ENCODE measurements at regions not wholly inside any gene's neighbourhood (a gene's known extent, or its start where the extent isn't known, plus 50 kb on each side); places are given as distances from the start of the nearest gene placed in this dataset.
"Not testable (repeated sequence)": the region's sequence is repeated elsewhere in the genome, so short reads cannot be mapped to it uniquely, and the experiment has no call there.

DNA sequence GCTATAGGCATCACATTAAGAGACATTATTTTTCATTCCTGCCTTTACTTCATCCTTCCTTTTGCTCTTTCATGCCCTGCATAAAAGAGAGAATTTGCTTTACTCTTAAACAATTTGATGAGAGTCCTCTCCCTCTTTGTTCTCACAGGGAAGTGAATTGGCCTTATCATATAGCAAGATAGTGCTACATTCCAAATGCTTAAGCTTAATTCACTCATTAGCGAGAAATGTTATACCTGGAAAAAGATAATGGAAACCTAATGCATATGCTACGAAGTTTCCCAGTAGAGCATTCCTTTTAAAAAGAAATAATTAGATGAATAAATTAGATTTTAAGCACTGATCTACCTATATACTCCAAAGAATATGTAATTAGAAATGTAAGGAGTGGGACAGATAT is 798.8 kb downstream of the C12orf50 start:
- DNase-seq: no peak

DNA sequence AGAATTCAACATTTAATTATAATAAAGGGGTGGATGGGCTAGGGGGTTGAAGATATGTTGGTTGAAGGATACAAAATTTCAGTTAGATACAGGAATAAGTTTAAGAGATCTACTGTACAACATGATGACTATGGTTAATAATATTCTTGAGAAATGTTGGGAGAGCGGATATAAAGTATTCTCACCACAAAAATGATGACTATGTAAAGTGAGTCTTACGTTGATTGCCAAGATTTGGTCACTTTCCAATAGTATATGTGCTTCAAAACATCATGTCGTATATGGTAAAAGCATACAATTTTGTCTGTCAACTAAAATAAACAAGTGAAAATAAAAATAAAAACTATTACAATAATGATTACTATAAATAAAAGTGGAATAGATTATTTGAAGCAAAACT is 802.0 kb downstream of the C12orf50 start:
- DNase-seq: no peak

DNA sequence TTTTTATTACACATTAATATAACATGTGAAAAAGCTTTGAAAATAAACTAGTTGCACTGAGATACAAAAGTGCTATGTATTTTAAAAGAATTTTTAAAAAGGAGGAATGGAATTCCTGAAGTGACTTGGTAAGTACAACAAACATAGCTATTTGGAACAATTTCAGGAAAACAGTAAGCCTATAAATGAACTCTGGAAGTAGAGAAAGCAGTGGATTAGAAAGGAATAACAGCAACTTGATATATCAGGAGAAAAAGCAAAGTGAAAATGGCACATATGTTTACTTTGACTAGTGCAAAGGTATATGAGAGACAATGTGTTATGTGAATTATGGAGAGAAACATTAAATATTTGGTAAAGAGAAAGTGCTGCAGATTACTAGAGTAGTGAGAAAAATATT is 811.7 kb downstream of the C12orf50 start:
- DNase-seq: no peak

DNA sequence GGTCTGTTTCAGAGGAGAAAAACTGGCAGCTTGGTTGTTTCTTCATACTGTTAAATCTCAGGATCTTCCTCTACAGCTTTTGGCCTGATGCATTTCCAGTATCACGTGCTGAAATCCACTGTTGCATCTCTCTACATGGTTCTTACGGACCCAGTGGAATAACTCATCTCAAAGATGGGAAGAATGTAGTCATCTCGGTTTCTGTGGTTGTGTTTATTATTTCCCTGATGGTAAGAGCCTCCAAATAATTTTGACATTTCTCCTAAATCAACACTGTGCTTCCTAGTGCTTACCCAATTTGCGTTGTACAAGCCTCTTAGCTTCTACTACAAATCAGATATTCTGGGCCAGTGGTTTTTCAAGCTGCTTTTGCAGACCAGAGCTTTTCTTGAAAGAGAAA is 812.8 kb downstream of the C12orf50 start:
- DNase-seq: no peak

DNA sequence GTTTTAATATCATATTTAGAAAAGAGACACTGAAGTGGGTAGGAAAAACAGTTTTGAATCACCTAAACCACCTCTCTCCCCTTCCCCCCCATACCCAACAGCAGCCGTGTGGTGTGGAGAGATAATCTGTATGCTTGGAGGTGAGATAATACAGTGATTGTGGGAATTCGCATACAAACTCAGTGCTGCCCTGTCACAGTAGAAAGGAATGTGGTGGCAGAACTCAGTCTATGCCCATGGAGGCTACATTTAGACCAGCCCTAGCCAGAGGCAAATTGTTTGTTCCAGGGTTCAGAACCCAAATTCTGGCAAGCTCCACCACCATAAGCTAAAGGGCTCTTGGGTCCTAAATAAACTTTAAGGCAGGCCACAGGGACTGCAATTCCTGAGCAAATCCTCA is 827.0 kb downstream of the C12orf50 start:
- DNase-seq: no peak

DNA sequence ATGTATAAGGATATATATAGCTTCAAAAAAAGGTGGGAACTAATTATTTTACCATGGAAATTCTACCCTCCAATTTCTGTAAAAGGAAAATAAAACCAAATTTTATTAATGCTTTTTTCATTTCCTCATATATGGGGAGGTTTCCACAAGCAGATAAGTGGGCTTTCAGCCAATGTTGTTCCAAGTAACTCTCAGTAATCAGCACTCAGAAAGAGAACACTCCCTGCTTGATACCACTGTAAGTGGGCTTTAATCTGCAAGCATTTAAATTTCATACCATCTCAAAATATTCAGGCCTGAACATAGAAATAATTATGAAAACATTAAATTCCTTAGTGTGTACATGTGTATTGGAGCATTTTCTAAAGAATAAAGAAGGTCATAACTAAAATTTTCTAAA is 827.6 kb downstream of the C12orf50 start:
- peak; percentile 10 for DNase-seq

DNA sequence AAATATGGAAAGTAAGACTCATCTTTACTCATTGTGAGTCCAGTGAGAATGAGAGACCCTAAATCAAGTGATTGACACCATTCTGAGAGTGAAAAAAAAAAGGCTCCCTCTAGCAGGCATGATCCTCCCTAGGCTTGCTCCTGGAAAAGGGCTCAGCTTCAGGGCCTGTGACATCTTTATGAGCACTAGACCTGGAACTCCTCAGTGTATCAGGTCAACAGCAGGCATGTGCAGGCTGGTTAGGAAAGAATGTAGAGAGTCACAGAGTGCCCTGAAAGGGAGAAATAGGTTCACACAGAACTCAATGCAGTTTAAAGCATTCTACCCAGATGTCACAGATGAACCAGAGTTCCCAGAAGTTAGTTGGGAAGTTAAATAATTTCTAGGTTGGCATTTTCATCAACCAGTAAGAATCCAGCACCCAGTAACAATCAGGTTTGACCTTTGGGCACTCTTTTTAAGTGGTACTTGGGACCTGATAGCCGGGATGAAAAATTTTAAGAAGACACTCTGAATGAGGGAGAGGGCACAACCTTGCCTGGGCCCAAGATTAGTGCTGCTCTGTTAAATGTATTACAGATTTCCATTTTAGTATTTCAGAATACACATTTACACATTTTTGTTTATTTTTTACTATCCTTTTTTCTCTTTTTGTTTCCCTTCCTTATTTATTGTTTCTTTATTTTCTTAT is 828.8 kb downstream of the C12orf50 start:
- no peak for DNase-seq

DNA sequence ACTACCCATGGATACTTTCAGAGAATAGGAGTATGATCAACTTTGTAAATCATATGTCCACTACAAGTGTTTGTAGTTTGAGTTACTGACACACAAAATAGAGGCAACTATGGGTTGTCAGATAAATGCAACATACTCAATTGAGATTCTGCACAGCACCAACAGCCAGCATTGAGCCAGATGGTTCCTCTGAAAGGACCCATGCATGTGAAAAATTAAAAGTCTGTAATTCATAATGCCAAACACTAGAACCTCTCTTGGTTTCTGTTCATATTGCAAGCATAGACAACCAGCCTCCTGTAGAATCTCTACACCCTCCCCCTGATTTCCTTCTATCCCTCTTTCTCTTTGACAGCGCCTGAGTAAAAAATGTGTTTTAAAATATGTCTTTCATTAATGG is 831.0 kb downstream of the C12orf50 start:
- DNase-seq: no peak

DNA sequence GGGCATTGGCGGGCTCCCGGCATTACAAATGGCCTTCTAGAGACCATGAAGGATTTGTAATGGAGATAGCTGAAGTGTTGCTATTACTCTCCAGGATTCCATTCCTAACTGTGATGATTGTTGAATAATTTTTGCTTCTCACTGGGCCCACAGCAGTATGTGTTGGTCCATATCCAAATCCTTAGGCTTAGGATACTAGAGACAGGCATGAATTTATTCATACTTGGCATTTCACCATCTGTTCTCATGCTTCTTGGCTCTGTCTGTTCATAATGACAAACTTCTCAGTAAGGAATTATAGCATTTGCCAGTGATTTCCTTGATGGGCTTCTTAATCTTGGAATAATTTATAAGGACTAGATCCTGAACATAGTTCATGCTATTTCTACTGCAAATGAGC is 832.9 kb downstream of the C12orf50 start:
- DNase-seq: no peak

DNA sequence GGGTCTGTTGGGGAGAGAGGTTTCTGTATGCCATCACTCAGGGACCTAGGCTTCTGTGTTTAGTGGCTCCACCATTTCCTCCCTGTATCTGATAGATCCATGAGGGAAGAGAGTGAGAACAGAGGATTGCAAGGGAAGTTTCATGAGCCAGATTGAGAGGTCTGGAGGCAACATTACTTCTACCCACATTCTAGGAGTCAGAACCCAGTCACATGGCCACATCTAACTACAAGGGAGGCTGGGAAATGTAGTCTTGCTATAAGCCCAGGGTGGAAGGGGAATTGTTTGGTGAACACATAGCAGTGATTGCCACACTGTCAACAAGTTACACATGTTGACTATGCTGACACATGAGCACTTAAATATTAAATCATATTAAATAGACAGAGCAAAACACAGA is 834.8 kb downstream of the C12orf50 start:
- DNase-seq: not testable (repeated sequence)

DNA sequence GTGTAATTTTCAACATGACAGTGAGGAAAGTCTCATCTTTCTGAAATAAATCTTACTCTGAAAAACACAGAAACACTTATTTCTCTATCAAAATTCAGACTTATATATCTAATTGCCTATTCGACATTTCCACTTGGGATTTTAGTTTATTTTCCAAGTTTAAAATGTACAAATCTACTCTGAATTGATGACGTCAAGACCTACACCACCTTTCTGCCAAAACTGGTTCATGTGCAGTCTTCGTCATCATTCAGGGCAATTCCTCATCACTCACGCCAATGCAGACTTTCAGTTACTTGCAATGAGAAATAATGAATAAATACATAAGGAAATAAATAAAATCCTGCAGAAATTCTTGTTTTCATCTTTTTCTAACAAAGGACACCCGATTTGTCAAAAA is 843.8 kb downstream of the C12orf50 start:
- no peak for DNase-seq

DNA sequence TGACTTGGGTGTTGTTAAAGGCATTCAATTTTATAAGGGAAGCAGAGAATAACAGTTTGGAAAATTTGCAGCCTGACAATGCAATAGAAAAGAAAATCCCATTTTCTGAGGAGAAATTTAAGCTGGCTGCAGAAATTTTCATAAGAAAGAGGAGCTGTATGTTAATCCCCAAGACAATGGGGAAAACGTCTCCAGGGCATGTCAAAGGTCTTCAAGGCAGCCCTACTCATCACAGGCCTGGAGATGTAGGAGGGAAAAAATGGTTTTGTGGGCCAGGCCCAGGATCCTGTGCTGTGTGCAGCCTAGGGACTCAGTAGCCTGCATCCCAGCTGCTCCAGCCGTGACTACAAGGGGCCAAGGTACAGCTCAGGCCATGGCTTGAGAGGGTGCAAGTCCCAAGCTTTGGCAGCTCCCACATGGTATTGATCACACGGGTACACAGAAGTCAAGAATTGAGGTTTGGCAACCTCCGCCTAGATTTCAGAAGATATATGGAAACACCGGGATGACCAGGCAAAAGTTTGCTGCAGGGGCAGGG is 846.4 kb downstream of the C12orf50 start:
- DNase-seq: no peak

DNA sequence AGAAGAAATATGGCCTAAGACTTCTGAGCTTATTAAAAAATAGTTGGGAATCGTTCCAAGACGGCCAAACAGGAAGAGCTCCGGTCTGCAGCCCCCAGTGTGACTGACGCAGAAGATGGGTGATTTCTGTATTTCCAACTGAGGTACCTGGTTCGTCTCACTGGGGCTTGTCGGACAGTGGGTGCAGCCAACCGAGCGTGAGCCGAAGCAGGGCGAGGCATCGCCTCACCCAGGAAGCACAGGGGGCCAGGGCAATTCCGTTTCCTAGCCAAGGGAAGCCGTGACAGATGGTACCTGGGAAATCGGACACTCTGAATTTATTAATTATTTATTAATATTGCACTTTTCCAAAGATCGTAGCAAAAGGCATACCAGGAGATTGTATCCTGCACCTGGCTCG is 857.8 kb downstream of the C12orf50 start:
- DNase-seq: no peak

DNA sequence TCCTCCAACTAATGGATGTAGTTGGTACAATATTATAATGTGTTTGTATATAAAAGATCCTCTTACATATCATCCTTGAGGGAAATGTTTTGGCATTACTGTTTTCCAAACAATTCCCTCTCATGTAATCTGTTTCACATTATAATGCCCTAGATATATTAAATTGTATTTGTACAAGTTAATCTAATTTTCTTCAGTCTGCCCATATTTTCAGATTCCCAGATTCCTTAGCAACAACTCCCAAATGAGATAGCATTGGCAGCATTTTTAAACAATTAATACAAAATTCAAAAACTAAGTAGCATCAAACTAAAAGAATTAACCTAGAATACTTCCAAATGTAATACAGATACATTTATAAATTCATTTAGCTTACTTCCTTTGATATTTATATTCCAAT is 860.2 kb downstream of the C12orf50 start:
- no peak for DNase-seq

DNA sequence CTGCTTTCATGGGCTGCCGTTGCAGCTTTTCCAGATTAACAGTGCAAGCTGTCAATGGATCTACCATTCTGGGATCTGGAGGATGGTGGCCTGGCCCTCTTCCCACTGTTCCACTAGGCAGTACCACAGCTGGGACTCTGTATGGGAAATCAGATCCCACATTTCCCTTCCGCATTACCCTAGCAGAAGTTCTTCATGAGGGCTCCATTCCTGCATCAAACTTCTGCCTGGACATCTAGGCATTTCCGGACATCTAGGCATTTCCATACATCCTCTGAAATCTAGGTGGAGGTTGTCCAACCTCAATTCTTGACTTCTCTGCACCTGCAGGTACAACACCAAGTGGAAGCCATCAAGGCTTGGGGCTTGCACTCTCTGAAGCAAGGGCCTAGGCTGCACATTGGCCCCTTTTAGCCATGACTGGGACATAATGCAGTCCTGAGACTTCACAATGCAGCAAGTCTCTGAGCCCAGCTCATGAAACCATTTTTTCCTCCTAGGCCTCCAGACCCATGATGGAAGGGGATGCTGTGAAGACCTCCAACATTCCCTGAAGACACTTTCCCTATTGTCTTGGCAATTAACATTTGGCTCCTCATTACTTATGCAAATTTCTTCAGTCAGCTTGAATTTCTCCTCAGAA is 863.3 kb downstream of the C12orf50 start:
- DNase-seq: no peak

DNA sequence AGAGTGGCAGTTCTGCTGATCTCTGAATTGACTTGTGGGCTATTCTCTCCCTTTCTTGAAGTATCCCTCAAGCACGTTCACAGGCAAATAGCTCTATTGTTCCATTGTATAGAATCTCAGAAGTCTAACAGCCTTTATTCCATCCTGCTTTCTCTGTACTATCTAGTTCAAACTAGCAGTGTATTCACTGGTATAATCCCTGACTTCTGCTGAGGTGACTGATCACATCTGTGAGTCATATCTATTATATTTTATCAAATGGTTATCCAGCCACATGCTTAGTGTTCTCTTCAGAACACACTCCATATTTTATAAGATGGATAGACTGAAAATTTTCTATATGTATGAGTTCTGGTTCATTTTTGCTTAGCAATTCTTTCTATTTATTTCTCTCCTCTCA is 866.1 kb downstream of the C12orf50 start:
- DNase-seq: no peak

DNA sequence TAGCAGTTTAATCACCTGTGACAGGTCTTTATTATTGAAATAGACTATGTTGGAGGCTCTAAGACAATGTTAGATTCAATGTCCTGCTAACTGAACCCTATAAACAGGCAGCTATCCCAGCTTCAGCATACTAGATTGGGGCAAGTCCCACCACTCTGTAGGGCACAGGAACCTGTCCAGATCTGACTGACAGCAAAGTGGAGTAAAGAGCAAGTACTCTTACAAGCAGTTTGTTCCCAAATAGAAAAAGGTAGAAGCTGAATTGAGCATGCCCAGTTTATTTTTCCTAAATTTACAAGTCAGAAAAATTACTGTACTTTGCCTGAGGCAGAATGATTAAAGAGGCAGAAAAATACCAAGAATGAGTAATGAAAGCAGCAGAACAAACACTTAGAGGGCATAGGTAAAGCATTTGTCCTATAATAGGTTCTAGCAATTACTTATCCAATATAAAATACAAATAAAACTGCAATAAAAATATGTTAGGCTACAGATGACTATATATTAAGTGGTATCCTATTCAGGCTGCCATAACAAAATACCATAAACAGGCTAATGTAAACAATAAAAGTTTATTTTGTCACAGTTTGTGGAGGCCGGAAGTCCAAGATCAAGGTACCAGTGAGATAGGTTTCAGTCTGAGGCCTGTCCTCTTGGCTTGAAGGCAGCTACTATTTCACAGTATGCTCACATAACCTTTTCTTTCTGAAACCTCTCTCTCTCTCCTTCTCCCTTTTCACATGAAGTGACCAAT is 868.2 kb downstream of the C12orf50 start:
- DNase-seq: no peak

DNA sequence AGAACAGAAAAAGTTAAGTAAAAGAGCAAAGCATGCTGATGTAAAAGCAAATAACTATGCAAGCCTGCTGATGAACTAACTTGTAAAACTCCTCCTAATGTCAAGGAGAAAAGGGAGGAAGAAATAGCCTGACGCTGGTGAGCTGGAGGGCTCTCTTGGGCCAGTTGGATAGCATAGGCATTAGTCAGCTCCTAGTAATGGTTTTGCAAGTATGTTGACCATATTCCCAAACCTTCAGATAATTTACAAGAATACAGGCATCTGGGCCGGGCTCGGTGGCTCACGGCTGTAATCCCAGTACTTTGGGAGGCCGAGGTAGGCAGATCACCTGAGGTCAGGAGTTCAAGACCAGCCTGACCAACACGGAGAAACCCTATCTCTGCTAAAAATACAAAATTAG is 871.4 kb downstream of the C12orf50 start:
- DNase-seq: no peak

DNA sequence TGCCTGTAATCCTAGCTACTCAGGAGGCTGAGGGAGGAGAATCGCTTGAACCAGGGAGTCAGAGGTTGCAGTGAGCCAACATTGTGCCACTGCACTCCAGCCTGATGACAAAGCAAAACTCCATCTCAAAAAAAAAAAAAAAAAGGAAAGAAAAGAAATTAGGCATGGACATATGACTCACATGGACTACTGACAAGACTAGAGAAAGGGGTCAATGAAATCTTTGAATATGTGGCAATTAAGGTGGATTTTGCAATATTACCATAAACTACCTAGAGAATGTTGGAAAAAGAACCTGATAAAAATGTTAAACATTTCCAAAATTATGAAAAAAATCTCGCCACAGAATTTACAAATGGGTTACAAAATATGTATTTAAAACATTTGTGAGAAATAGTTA is 873.6 kb downstream of the C12orf50 start:
- no peak for DNase-seq

DNA sequence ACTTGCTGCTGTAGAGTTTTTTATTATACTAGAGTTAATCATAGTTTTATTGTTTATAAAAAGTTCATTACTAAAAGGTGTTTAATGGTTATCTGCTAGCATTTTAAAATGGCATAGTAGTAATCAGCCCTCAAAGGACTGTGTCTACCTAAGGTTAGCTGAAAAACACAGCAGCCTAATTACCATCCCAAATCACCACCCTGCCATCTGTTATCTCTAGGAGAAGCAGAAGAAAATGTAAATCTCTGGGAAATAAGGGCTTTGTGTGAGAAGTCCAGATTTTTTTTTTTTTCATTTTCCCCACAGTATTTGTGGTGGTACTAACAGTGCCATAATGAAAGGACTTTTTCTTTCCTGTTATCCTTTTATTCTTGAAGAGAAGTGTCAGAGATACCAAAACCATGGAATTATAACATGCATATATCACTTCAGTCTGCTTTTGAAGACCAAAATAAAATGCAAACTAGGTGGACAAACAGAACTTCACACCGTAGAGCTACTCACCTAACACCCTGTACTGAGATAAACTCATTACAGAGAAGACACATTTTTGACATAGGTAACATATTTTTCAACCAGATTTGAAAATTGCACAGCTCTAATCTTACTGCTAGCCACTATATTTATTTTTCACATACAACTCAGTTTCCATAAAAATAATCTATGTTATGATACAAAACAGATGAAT is 876.2 kb downstream of the C12orf50 start:
- DNase-seq: no peak

DNA sequence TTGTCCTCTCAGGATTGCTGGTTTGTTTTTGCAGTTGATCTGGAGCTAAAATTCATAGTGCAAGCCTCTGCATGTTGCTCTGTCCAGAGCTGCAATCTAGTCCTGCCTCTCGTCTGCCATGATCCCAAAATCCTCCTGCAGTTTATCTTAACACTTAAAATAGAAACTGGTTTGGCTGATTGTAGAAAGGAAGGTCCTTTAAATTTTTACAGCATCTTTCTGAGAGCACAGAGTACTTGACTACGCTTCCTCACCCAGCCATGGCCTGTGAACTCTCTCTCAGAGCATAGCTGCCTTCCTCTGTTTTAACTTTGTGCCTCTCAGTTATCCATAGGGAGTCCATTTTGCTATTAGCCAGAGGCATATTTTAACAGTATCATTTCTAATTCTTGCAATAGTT is 877.1 kb downstream of the C12orf50 start:
- DNase-seq: no peak

DNA sequence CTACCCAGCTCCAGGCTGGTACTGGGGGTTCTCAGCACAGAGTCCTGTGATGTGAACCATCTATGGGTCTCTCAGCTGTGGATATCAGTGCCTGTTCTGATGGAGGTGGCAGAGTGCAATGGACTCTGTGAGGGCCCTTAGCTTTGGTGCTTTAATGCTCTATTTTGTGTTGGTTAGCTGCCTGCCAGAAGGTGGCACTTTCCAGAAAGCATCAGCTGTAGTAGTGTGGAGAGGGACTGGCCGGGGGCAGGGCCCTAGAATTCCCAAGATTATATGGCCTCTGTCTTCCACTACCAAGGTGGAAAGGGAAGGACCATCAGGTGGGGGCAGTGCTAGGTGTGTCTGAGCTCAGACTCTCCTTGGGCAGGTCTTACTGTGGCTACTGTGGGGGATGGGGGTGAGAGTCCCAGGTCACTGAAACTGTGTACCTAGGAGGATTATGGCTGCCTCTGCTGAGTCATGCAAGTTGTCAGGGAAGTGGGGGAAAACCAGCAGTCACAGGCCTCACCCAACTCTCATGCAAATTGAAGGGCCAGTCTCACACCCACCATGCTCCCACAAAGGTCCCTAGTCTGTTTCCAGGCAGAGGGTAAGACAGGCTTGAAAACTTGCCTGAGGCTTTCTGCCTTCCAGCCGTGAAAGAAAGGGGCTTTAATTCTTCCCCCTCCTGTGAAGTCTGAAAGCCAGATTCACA is 878.1 kb downstream of the C12orf50 start:
- DNase-seq: no peak

DNA sequence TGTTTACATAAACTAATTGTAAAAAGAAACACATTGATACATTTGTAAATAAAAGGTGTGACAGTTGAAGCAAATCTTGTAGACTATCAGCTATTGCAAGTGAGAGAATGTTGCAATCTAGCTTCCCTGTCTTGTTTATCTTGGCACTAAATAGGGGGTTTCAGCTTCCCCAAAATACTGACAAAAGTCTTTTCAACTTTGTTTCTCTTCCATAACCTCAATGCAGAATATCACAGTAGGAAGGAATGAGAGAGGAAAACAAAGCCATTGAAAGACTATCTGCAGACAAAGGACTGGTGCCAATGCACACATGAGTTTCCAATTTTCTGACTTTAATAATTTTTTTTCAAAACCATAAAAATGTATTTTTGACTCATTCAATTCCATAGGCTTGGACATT is 886.2 kb upstream of the MGAT4C start:
- no peak for DNase-seq
